ENCODE measurements at regions not wholly inside any gene's neighbourhood (a gene's known extent, or its start where the extent isn't known, plus 50 kb on each side); places are given as distances from the start of the nearest gene placed in this dataset.

DNA sequence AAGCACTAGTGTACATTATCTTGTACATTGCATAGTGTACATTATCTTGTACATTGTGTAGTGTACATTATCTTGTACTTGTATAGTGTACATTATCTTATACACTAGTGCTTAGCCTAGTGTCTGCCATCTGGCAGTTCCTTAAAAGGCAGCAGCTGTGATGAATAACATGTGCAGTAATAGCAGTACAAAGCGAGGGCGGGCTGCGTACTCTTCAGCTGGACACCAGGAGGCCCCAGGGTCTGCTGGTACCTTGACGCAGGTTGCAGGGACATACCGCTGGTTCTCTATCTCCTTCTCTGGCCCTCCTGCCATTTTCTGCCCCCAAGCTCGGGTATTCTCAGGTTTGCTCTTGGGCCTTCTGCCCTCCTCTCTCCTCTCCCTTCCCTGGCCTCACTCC, 149.6 kb downstream of the SEC16B start:
- ChIA-PET CTCF (no interaction called here), POLR2A (no interaction called here)
- no peak for DNase-seq
- 98% methylated on average over 6 of the region's 6 CpGs for WGBS (ENCODE audit: insufficient coverage)
- Histone ChIP-seq H3K27ac (ENCODE audit: insufficient read depth in 1 of 2, low read depth in 1 of 2, low read length in 2 of 2, poor library complexity in 1 of 2, severe bottlenecking in 2 of 2) (no peak overlapping the region), H3K4me3 (ENCODE audit: control insufficient read depth in 1 of 7, extremely low read depth in 1 of 7, insufficient read depth in 4 of 7, low read depth in 2 of 7, low read length in 6 of 7) (no peak overlapping the region), H3K4me1 (ENCODE audit: control extremely low read depth in 1 of 4, control insufficient read depth in 4 of 4, insufficient read depth in 4 of 4, low read length in 3 of 4) (no peaks in the 10 kb centered on the region), H3K9me3 (ENCODE audit: control extremely low read depth in 1 of 5, control insufficient read depth in 4 of 5, insufficient read depth in 2 of 5, low read depth in 1 of 5, low read length in 4 of 5) (peaks cover 0 to 4% (median 0%) of the 10 kb centered on the region in 5 experiments), H3K27me3 (replicated peaks in 2 of 5; ENCODE audit: control insufficient read depth in 4 of 5, insufficient read depth in 5 of 5, low read length in 4 of 5) (peaks cover 0 to 5% (median 0%) of the 10 kb centered on the region in 5 experiments), H3K36me3 (ENCODE audit: control insufficient read depth in 4 of 4, insufficient read depth in 4 of 4, low read length in 3 of 4) (no peaks in the 10 kb centered on the region)

DNA sequence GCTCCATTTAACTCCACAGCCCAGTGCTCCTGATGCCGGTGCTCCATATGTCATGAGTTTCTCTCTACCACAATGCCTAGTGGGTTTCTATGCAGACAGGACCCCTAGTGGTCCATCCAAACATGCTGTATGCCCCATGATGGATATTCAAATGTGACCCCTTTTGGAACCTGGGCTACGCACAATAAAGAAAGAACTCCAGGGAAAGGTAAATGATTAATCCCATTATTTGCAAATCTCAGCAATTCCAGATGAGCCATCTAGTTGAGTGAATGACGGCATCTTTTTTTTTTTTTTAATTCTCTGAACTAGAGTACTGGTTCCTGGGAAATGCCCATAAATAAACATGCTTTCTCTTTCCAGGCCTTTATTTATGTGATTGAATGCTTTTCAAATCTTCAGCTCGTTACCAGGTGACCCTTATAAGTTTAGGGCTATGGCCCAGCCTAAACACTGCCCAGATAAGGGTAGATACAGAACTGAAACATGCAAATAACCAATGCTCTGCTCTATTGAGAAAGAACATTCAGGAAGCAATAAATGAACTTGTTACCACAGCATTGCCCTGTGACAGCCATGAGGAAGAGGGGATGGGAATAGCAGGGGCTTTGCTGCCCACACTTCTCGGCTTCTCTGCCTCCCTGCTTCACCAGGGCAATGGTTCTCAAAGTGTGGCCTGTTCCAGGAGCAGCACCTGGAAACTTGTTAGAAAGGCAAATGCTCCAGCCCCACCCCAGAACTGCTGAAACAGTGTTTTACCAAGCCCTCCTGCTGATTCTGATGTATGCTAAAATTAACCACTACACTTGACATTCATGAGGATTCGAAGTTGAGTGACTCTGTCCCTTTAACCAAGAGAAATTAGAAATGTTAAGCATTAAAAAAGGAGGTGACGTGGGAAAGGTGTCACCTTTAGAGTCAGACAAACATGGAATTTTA, 151.7 kb downstream of the SEC16B start:
- WGBS (ENCODE audit: insufficient coverage): 71% methylated on average over 3 of the region's 7 CpGs
- Histone ChIP-seq H3K27me3 (replicated peaks in 2 of 5; ENCODE audit: control insufficient read depth in 4 of 5, insufficient read depth in 5 of 5, low read length in 4 of 5) (peaks cover 0 to 5% (median 0%) of the 10 kb centered on the region in 5 experiments), H3K27ac (ENCODE audit: insufficient read depth in 1 of 2, low read depth in 1 of 2, low read length in 2 of 2, poor library complexity in 1 of 2, severe bottlenecking in 2 of 2) (no peak overlapping the region), H3K9me3 (ENCODE audit: control extremely low read depth in 1 of 5, control insufficient read depth in 4 of 5, insufficient read depth in 2 of 5, low read depth in 1 of 5, low read length in 4 of 5) (peaks cover 0 to 4% (median 0%) of the 10 kb centered on the region in 5 experiments), H3K4me1 (ENCODE audit: control extremely low read depth in 1 of 4, control insufficient read depth in 4 of 4, insufficient read depth in 4 of 4, low read length in 3 of 4) (no peaks in the 10 kb centered on the region), H3K4me3 (ENCODE audit: control insufficient read depth in 1 of 7, extremely low read depth in 1 of 7, insufficient read depth in 4 of 7, low read depth in 2 of 7, low read length in 6 of 7) (no peak overlapping the region), H3K36me3 (ENCODE audit: control insufficient read depth in 4 of 4, insufficient read depth in 4 of 4, low read length in 3 of 4) (no peaks in the 10 kb centered on the region)
- POLR2A ChIA-PET: no interaction called here
- DNase-seq: no peak
- CTCF ChIA-PET: no interaction called here

DNA sequence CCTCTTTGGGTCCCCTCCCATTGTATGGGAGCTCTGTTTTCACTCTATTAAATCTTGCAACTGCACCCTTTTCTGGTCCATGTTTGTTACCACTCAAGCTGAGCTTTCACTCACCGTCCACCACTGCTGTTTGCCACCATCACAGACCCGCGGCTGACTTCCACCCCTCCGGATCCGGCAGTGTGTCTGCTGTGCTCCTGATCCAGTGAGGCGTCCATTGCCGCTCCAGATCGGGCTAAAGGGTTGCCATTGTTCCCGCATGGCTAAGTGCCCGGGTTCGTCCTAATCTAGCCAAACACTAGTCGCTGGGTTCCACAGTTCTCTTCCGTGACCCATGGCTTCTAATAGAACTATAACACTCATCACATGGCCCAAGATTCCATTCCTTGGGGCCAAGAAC, 157.2 kb downstream of the SEC16B start:
- H3K27me3 ChIP-seq (replicated peaks in 2 of 5; ENCODE audit: control insufficient read depth in 4 of 5, insufficient read depth in 5 of 5, low read length in 4 of 5): no peaks in the 10 kb centered on the region
- peaks cover 0 to 4% (median 1%) of the 10 kb centered on the region in 5 experiments for H3K9me3 ChIP-seq (ENCODE audit: control extremely low read depth in 1 of 5, control insufficient read depth in 4 of 5, insufficient read depth in 2 of 5, low read depth in 1 of 5, low read length in 4 of 5)
- no peak for DNase-seq
- CTCF ChIA-PET: no interaction called here
- no peaks in the 10 kb centered on the region for H3K4me1 ChIP-seq (ENCODE audit: control extremely low read depth in 1 of 4, control insufficient read depth in 4 of 4, insufficient read depth in 4 of 4, low read length in 3 of 4)
- no peak overlapping the region for H3K27ac ChIP-seq (ENCODE audit: insufficient read depth in 1 of 2, low read depth in 1 of 2, low read length in 2 of 2, poor library complexity in 1 of 2, severe bottlenecking in 2 of 2)
- no peaks in the 10 kb centered on the region for H3K36me3 ChIP-seq (ENCODE audit: control insufficient read depth in 4 of 4, insufficient read depth in 4 of 4, low read length in 3 of 4)
- POLR2A ChIA-PET: no interaction called here
- H3K4me3 ChIP-seq (ENCODE audit: control insufficient read depth in 1 of 7, extremely low read depth in 1 of 7, insufficient read depth in 4 of 7, low read depth in 2 of 7, low read length in 6 of 7): no peak overlapping the region
- WGBS (ENCODE audit: insufficient coverage): 95% methylated on average over 10 of the region's 13 CpGs

DNA sequence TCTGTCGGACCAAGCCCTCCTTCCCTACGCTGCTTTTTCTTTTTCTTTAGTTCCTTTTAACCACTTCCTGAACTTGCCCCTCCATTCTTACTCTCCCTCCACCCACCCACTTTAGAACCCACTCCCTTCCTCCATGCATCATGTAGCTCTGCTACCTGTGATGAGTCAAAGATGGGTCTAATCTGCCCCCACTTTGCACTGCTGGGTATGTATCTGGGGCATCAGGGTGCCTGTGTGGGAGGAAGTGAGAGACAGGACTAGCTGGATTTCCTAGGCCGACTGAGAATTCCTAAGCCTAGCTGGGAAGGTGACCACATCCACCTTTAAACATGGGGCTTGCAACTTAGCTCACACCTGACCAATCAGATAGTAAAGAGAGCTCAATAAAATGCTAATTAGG, 157.7 kb downstream of the SEC16B start:
- Histone ChIP-seq H3K36me3 (ENCODE audit: control insufficient read depth in 4 of 4, insufficient read depth in 4 of 4, low read length in 3 of 4) (no peaks in the 10 kb centered on the region), H3K27me3 (replicated peaks in 2 of 5; ENCODE audit: control insufficient read depth in 4 of 5, insufficient read depth in 5 of 5, low read length in 4 of 5) (no peaks in the 10 kb centered on the region), H3K4me3 (ENCODE audit: control insufficient read depth in 1 of 7, extremely low read depth in 1 of 7, insufficient read depth in 4 of 7, low read depth in 2 of 7, low read length in 6 of 7) (no peak overlapping the region), H3K4me1 (ENCODE audit: control extremely low read depth in 1 of 4, control insufficient read depth in 4 of 4, insufficient read depth in 4 of 4, low read length in 3 of 4) (no peaks in the 10 kb centered on the region), H3K9me3 (ENCODE audit: control extremely low read depth in 1 of 5, control insufficient read depth in 4 of 5, insufficient read depth in 2 of 5, low read depth in 1 of 5, low read length in 4 of 5) (peaks cover 0 to 4% (median 1%) of the 10 kb centered on the region in 5 experiments), H3K27ac (ENCODE audit: insufficient read depth in 1 of 2, low read depth in 1 of 2, low read length in 2 of 2, poor library complexity in 1 of 2, severe bottlenecking in 2 of 2) (no peak overlapping the region)
- POLR2A ChIA-PET: no interaction called here
- WGBS (ENCODE audit: insufficient coverage): 18% methylated on average over 2 of the region's 3 CpGs
- DNase-seq: no peak
- CTCF ChIA-PET: no interaction called here

DNA sequence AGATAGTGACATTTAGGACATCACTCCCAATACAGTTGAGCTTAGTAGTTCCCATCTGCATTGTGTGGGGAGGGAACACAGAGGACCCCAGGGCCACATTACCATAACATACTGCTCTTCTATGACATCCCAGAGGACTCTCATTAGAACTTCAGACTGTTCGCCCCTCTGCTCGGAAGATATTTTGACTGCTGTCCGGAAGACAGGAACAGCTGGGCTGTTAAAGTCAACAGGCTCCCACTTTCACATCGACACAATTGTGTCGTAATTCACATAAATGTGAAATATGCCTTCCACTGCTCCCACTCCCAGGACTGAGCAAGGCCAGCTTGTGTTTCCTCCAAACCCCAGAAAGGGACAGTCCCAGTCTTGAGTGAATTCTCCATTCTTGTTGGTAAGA, 158.4 kb downstream of the SEC16B start:
- H3K4me1 ChIP-seq (ENCODE audit: control extremely low read depth in 1 of 4, control insufficient read depth in 4 of 4, insufficient read depth in 4 of 4, low read length in 3 of 4): no peaks in the 10 kb centered on the region
- no peaks in the 10 kb centered on the region for H3K27me3 ChIP-seq (replicated peaks in 2 of 5; ENCODE audit: control insufficient read depth in 4 of 5, insufficient read depth in 5 of 5, low read length in 4 of 5)
- H3K27ac ChIP-seq (ENCODE audit: insufficient read depth in 1 of 2, low read depth in 1 of 2, low read length in 2 of 2, poor library complexity in 1 of 2, severe bottlenecking in 2 of 2): no peak overlapping the region
- POLR2A ChIA-PET: no interaction called here
- 83% methylated on average over 3 of the region's 5 CpGs for WGBS (ENCODE audit: insufficient coverage)
- H3K9me3 ChIP-seq (ENCODE audit: control extremely low read depth in 1 of 5, control insufficient read depth in 4 of 5, insufficient read depth in 2 of 5, low read depth in 1 of 5, low read length in 4 of 5): peaks cover 0 to 3% (median 1%) of the 10 kb centered on the region in 5 experiments
- no peaks in the 10 kb centered on the region for H3K36me3 ChIP-seq (ENCODE audit: control insufficient read depth in 4 of 4, insufficient read depth in 4 of 4, low read length in 3 of 4)
- CTCF ChIA-PET: no interaction called here
- H3K4me3 ChIP-seq (ENCODE audit: control insufficient read depth in 1 of 7, extremely low read depth in 1 of 7, insufficient read depth in 4 of 7, low read depth in 2 of 7, low read length in 6 of 7): no peak overlapping the region
- no peak for DNase-seq

DNA sequence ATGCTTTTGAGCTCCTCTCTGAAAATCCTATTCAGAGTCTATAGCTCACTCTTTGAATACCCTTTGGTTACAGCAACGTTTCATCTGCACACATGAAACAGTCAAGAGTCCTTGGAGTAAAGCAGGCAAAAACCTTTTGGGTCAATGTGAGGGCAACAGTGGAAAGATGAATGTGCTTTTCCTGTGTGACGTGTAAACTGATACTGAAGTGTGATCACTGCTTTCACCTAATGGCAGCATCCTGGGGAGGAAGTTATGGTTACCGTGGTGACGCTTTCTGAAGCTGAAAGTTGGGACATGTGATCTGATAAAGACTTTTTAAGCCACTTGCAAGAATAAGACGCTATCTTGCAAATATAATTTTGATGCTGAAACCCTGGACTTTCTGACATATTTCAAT, 160.0 kb downstream of the SEC16B start:
- POLR2A ChIA-PET: no interaction called here
- Histone ChIP-seq H3K36me3 (ENCODE audit: control insufficient read depth in 4 of 4, insufficient read depth in 4 of 4, low read length in 3 of 4) (no peaks in the 10 kb centered on the region), H3K4me1 (ENCODE audit: control extremely low read depth in 1 of 4, control insufficient read depth in 4 of 4, insufficient read depth in 4 of 4, low read length in 3 of 4) (no peaks in the 10 kb centered on the region), H3K27ac (ENCODE audit: insufficient read depth in 1 of 2, low read depth in 1 of 2, low read length in 2 of 2, poor library complexity in 1 of 2, severe bottlenecking in 2 of 2) (no peak overlapping the region), H3K9me3 (ENCODE audit: control extremely low read depth in 1 of 5, control insufficient read depth in 4 of 5, insufficient read depth in 2 of 5, low read depth in 1 of 5, low read length in 4 of 5) (peaks cover 0 to 2% (median 0%) of the 10 kb centered on the region in 5 experiments), H3K27me3 (replicated peaks in 2 of 5; ENCODE audit: control insufficient read depth in 4 of 5, insufficient read depth in 5 of 5, low read length in 4 of 5) (no peaks in the 10 kb centered on the region), H3K4me3 (ENCODE audit: control insufficient read depth in 1 of 7, extremely low read depth in 1 of 7, insufficient read depth in 4 of 7, low read depth in 2 of 7, low read length in 6 of 7) (no peak overlapping the region)
- 75% methylated on average over 5 of the region's 5 CpGs for WGBS (ENCODE audit: insufficient coverage)
- CTCF ChIA-PET: no interaction called here
- DNase-seq: no peak

DNA sequence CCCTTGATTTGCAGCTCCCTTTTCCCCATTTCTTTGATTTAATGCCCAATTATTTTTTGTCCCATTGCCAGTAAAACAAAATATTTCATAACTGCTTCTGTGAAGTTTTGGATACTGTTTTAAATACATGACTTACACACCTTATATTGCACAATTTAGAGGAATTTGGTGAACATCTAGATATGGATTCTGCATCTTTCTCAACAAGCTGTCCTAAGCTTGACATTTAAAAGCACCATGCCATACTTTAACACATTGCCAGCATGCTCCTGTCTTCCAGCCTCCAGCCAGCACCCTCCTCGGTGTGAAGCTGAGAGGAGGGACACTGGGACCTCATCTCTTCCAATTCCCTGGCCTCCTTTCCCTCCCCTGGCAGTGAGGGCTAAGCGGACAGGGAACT, 167.6 kb downstream of the SEC16B start:
- no peak for DNase-seq
- no peak overlapping the region for H3K27ac ChIP-seq (ENCODE audit: insufficient read depth in 1 of 2, low read depth in 1 of 2, low read length in 2 of 2, poor library complexity in 1 of 2, severe bottlenecking in 2 of 2)
- POLR2A ChIA-PET: no interaction called here
- H3K36me3 ChIP-seq (ENCODE audit: control insufficient read depth in 4 of 4, insufficient read depth in 4 of 4, low read length in 3 of 4): no peaks in the 10 kb centered on the region
- no CpG with 5 or more reads among the region's 2 CpGs for WGBS (ENCODE audit: insufficient coverage)
- H3K4me3 ChIP-seq (ENCODE audit: control insufficient read depth in 1 of 7, extremely low read depth in 1 of 7, insufficient read depth in 4 of 7, low read depth in 2 of 7, low read length in 6 of 7): no peak overlapping the region
- CTCF ChIA-PET: no interaction called here
- peaks cover 0 to 8% (median 2%) of the 10 kb centered on the region in 5 experiments for H3K27me3 ChIP-seq (replicated peaks in 2 of 5; ENCODE audit: control insufficient read depth in 4 of 5, insufficient read depth in 5 of 5, low read length in 4 of 5)
- peaks cover 0 to 10% (median 6%) of the 10 kb centered on the region in 5 experiments for H3K9me3 ChIP-seq (ENCODE audit: control extremely low read depth in 1 of 5, control insufficient read depth in 4 of 5, insufficient read depth in 2 of 5, low read depth in 1 of 5, low read length in 4 of 5)
- no peaks in the 10 kb centered on the region for H3K4me1 ChIP-seq (ENCODE audit: control extremely low read depth in 1 of 4, control insufficient read depth in 4 of 4, insufficient read depth in 4 of 4, low read length in 3 of 4)

Data from common myeloid progenitor, CD34-positive (primary cell).